K562 (cell line): ENCODE measurements at regions not wholly inside any gene's neighbourhood (a gene's known extent, or its start where the extent isn't known, plus 50 kb on each side); places are given as distances from the start of the nearest gene placed in this dataset.

Experiments used
- ATAC-seq: fragments of 200-7000 bp; cut with Tn5 transposase; 3 replicates; pipeline ENCODE4 v1.9.1; 2020; ENCODE audit warnings: moderate library complexity
- BruUV-seq: library from RNA; stranded (reverse); fragments of 400-500 nt; replicated peaks from 2 replicates; lab custom pipeline; 2021; lab: Mats Ljungman, UMichigan
- CTCF ChIA-PET: fragments of 300-600 bp; formaldehyde crosslinking; extraction: SDS; loops from one replicate; lab custom pipeline; 2021; ENCODE audit warnings: low intra/inter-chr PET ratio; lab: Yijun Ruan, JAX
- POLR2A ChIA-PET: fragments of 300-600, 350-650 bp; sonication (Branson Sonifier 250); formaldehyde crosslinking; extraction: SDS; loops from one replicate; lab custom pipeline; 2021; ENCODE audit warnings: antibody characterized with exemption, inconsistent platforms; lab: Yijun Ruan, JAX
- DNase-seq, 4 experiments: peaks; one replicate each; pipeline versions ENCODE4 v3.0.0 to v3.0.0-alpha.2; 2011 to 2018; ENCODE audit warnings: low spot score in 3 of 4, mixed read lengths in 3 of 4; ENCODE audit errors: extremely low read depth in 1 of 4
- FAIRE-seq: peaks from 2 replicates; lab custom pipeline; 2011; peaks lifted over from hg19 to GRCh38; lab: Jason Lieb, UNC
- H2AFZ ChIP-seq: 2 replicates; pipeline ENCODE4 v1.6.0; 2011; ENCODE audit warnings: low read depth, low read length, control low read depth, inconsistent platforms
- H3K27ac ChIP-seq: fragments of 200-600 bp; 3 replicates; pipeline ENCODE4 v1.8.0; 2011; ENCODE audit warnings: low read depth, mild to moderate bottlenecking, control low read depth, inconsistent platforms, low read length, moderate library complexity, mixed read lengths; ENCODE audit errors: extremely low read depth
- H3K27me3 ChIP-seq, 2 experiments: fragments of 300-600 bp in 1 of 2; 2 replicates in 1 of 2; 3 replicates in 1 of 2; pipeline versions ENCODE4 v1.6.0 to v1.8.0; 2011; ENCODE audit warnings: inconsistent platforms in 2 of 2, low read length in 2 of 2, mild to moderate bottlenecking in 1 of 2, mixed read lengths in 1 of 2, moderate library complexity in 1 of 2; ENCODE audit not compliant: control insufficient read depth in 2 of 2, insufficient read depth in 2 of 2
- H3K36me3 ChIP-seq: fragments of 300-600 bp; 3 replicates; pipeline ENCODE4 v1.8.0; 2011; ENCODE audit warnings: mild to moderate bottlenecking, low read length, inconsistent platforms; ENCODE audit not compliant: control insufficient read depth, insufficient read depth
- H3K4me1 ChIP-seq, 2 experiments: fragments of 200-600 bp in 1 of 2; replicated peaks in 1 of 2; 2 replicates in 1 of 2; 3 replicates in 1 of 2; pipeline versions ENCODE4 v1.5.1 to v1.8.0; 2011; ENCODE audit warnings: inconsistent platforms in 2 of 2, low read length in 2 of 2, mild to moderate bottlenecking in 1 of 2, mixed read lengths in 1 of 2, moderate library complexity in 1 of 2; ENCODE audit not compliant: control insufficient read depth in 2 of 2, insufficient read depth in 2 of 2
- H3K4me2 ChIP-seq: 2 replicates; pipeline ENCODE4 v1.6.1; 2011; ENCODE audit warnings: low read length, control low read depth, inconsistent platforms, mixed read lengths; ENCODE audit not compliant: insufficient read depth
- H3K4me3 ChIP-seq: fragments of 200-600 bp; sonication (generic), shearing (Covaris generic); 2 replicates; pipeline ENCODE4 v1.5.1; 2016; ENCODE audit warnings: control low read depth, inconsistent platforms
- H3K79me2 ChIP-seq: fragments of 200-600 bp; 3 replicates; pipeline ENCODE4 v1.8.0; 2011; ENCODE audit warnings: low read length, inconsistent platforms; ENCODE audit not compliant: control insufficient read depth, insufficient read depth
- H3K9ac ChIP-seq, 2 experiments: 2 replicates each; pipeline versions ENCODE4 v1.6.0 to v1.6.1; 2011; ENCODE audit warnings: low read depth in 2 of 2, low read length in 2 of 2, control low read depth in 1 of 2, inconsistent platforms in 1 of 2, mild to moderate bottlenecking in 1 of 2, mixed read lengths in 1 of 2; ENCODE audit not compliant: insufficient read depth in 1 of 2
- H3K9me1 ChIP-seq: one replicate; pipeline ENCODE4 v1.6.0; 2011; ENCODE audit warnings: inconsistent platforms, mild to moderate bottlenecking, low read length, moderate library complexity; ENCODE audit not compliant: control insufficient read depth, insufficient read depth
- H3K9me3 ChIP-seq: replicated peaks from 2 replicates; pipeline ENCODE4 v1.5.1; 2011; ENCODE audit warnings: low read depth, low read length, inconsistent platforms; ENCODE audit not compliant: control insufficient read depth, insufficient read depth
- H4K20me1 ChIP-seq: replicated peaks from 2 replicates; pipeline ENCODE4 v1.6.1; 2011; ENCODE audit warnings: low read length, inconsistent platforms, mixed read lengths; ENCODE audit not compliant: control insufficient read depth, insufficient read depth
- CBX5 ChIP-seq: IDR thresholded peaks from 2 replicates; pipeline ENCODE4 v1.6.1; 2014; ENCODE audit warnings: low read depth, borderline replicate concordance
- ILK ChIP-seq: fragments of 450-650 bp; IDR thresholded peaks from 2 replicates; pipeline ENCODE4 v1.6.1; 2016; ENCODE audit warnings: missing genetic modification characterization, low read depth, mild to moderate bottlenecking, missing compliant biosample characterization, moderate library complexity, borderline replicate concordance
- RBBP5 ChIP-seq: fragments of 200-600 bp; sonication (generic); IDR thresholded peaks from 2 replicates; pipeline ENCODE4 v1.6.1; 2012; ENCODE audit warnings: borderline replicate concordance, mild to moderate bottlenecking, low read length, control low read depth, inconsistent platforms; ENCODE audit not compliant: insufficient read depth, poor library complexity, severe bottlenecking
- ZNF644 ChIP-seq: fragments of 200-800 bp; sonication (Bioruptor generic); IDR thresholded peaks from 2 replicates; pipeline ENCODE4 v1.6.1; 2016; ENCODE audit warnings: low read depth, missing genetic modification characterization, missing compliant biosample characterization
- WGBS: fragments of 100-300 bp; shearing (Covaris generic); methylation state at CpG from one replicate; pipeline ENCODE4 v1.1.6; 2016; ENCODE audit warnings: low coverage, mixed read lengths; ENCODE audit not compliant: insufficient coverage; ENCODE audit errors: missing lambda C conversion rate; 5-methylcytosine and 5-hydroxymethylcytosine counted together
- in situ Hi-C: fragments of 300-500 bp; cut with MboI; formaldehyde crosslinking; loops from 4 replicates; pipeline ENCODE4 v1.15.0; 2018; ENCODE audit warnings: inconsistent platforms, mixed read lengths
- intact Hi-C: fragments of 100-400 bp; cut with micrococcal nuclease; formaldehyde crosslinking; loops from 2 replicates; pipeline ENCODE4 v1.14.2; 2022
- TF ChIP-seq, protein P1 (sequence below): fragments of 450-650 bp; IDR thresholded peaks from 2 replicates; pipeline ENCODE4 v1.6.1; 2016; ENCODE audit warnings: borderline replicate concordance

DNA sequence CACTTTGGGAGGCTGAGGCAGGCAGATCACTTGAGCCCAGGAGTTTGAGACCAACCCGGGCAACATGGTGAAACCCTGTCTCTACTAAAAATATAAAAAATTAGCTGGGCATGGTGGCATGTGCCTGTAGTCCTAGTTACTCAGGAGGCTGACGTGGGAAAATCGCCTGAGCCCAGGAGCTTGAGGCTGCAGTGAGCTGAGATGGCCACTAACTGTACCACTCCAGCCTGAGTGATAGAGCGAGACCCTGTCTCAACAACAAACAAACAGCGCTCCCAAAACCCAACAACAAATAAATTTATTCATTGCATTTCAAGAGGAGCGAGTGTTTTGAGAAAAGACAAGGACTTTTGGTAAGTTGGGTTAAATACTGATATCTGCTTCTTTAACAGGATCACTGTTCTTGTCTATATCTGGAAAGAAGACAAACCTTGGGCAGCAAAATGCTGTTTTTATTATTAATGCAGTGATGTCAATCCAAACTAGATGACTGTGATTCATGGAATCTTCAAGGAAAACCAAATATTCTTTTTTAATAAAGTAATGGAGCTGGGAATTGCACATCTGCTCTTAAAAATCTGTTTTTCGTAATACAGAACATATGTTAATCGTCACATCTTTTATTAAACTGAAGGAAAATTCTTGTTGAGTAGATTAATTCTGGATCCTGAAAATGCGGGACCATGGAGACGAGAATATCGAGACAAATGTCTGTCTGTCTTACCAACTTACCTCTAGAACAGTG is 90.8 kb upstream of the LIMCH1 start:
- CTCF ChIA-PET = no interaction called here
- no peak for DNase-seq
- H3K36me3 ChIP-seq = no peaks in the 10 kb centered on the region
- no peak overlapping the region for H3K4me3 ChIP-seq
- no peak overlapping the region for H3K4me2 ChIP-seq
- no peaks in the 10 kb centered on the region for H4K20me1 ChIP-seq
- no peaks in the 10 kb centered on the region for H3K4me1 ChIP-seq
- POLR2A ChIA-PET = no interaction called here
- H3K27me3 ChIP-seq = no peaks in the 10 kb centered on the region; a peak in 1 of 5 replicates
- no peak for FAIRE-seq
- intact Hi-C loops (no loop called here), in situ Hi-C loops (no loop called here)
- no peak overlapping the region for H3K9ac ChIP-seq
- 1% methylated on average over 11 of the region's 11 CpGs for WGBS
- H3K27ac ChIP-seq = no peak overlapping the region
- H3K9me1 ChIP-seq = no peaks in the 10 kb centered on the region
- BruUV-seq = no TSS peak
- no peaks in the 10 kb centered on the region for H3K79me2 ChIP-seq
- ATAC-seq = no peak
- no peak overlapping the region for H2AFZ ChIP-seq
- no peaks in the 10 kb centered on the region for H3K9me3 ChIP-seq
- TF ChIP-seq ILK (tag) = no peak
- no peak for TF ChIP-seq ZNF644 (tag)
- TF ChIP-seq RBBP5 = no peak
- TF ChIP-seq, protein P1, sequence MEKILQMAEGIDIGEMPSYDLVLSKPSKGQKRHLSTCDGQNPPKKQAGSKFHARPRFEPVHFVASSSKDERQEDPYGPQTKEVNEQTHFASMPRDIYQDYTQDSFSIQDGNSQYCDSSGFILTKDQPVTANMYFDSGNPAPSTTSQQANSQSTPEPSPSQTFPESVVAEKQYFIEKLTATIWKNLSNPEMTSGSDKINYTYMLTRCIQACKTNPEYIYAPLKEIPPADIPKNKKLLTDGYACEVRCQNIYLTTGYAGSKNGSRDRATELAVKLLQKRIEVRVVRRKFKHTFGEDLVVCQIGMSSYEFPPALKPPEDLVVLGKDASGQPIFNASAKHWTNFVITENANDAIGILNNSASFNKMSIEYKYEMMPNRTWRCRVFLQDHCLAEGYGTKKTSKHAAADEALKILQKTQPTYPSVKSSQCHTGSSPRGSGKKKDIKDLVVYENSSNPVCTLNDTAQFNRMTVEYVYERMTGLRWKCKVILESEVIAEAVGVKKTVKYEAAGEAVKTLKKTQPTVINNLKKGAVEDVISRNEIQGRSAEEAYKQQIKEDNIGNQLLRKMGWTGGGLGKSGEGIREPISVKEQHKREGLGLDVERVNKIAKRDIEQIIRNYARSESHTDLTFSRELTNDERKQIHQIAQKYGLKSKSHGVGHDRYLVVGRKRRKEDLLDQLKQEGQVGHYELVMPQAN = no peak
- TF ChIP-seq CBX5 = no peak
